ENCODE measurements at regions not wholly inside any gene's neighbourhood (a gene's known extent, or its start where the extent isn't known, plus 50 kb on each side); places are given as distances from the start of the nearest gene placed in this dataset.

DNA sequence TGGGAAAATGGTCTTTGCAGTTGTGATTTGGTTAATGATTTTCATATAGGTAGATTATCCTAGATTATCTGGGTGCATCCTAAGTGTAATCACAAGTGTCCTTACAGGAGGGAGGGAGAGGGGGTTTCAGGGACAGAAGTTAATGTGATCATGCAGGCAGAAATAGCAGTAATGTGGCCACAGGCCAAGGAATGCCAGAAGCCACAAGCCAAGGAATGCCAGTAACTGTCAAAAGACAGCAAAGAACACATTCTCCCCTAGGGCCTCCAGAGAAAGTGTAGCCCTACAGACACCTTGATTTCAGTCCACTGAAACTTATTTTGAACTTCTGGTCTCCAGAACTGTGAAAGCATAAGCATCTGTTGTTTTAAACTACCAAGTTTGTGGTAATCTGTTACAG lies 2074.5 kb downstream of the MAT2B start:
- Histone ChIP-seq H3K36me3 (ENCODE audit: control insufficient read depth, insufficient read depth, low read length) (no peaks in the 10 kb centered on the region), H3K27ac (ENCODE audit: low read length) (no peak overlapping the region), H3K4me1 (ENCODE audit: control insufficient read depth, insufficient read depth, low read length) (no peaks in the 10 kb centered on the region), H3K4me3 (ENCODE audit: low read length) (no peak overlapping the region), H3K27me3 (ENCODE audit: control insufficient read depth, insufficient read depth, low read length) (no peaks in the 10 kb centered on the region), H3K9me3 (ENCODE audit: control insufficient read depth, insufficient read depth, low read length) (no peaks in the 10 kb centered on the region)
- no peak for DNase-seq (ENCODE audit: low read depth, low spot score)

DNA sequence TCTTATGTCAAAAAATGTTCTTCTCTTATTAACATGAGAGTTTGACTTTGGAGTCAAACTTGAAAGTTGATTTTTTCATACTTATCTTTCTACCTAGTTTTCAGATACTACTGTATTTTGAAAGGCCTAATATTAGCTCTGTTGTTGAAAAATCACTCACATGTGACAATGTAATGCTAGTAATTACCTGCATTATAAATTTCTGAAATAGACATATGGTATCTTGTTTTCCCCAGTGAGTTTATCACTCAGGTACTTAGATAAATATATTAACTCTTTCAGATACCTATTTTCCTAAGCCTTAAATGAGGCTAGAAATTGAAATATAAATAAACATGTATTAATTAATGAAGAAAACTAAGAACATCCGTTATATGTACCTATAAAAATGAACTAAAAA lies 2089.3 kb downstream of the MAT2B start:
- Histone ChIP-seq H3K9me3 (ENCODE audit: control insufficient read depth, insufficient read depth, low read length) (no peaks in the 10 kb centered on the region), H3K27me3 (ENCODE audit: control insufficient read depth, insufficient read depth, low read length) (no peaks in the 10 kb centered on the region)
- WGBS (ENCODE audit: insufficient coverage, insufficient read length) = no CpG with 5 or more reads among the region's 1 CpG

DNA sequence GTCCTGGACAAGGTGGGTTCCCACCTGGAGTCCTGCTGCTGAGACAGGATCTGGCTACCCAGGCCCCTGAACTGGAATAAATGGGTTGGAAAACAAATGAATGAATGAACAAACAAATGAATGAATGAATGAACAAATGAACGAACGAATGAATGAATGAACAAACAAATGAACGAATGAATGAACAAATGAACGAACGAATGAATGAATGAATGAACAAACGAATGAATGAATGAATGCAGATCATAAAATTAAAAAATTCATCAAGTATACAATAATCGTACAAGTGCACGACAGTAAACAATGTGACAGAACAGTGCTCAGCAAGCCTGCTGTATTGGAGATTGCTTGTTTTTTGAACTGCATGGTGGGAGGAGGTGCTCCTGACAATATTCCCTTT lies 2097.1 kb downstream of the MAT2B start:
- Histone ChIP-seq H3K27ac (ENCODE audit: low read length) (no peak overlapping the region), H3K36me3 (ENCODE audit: control insufficient read depth, insufficient read depth, low read length) (no peaks in the 10 kb centered on the region), H3K27me3 (ENCODE audit: control insufficient read depth, insufficient read depth, low read length) (no peaks in the 10 kb centered on the region), H3K9me3 (ENCODE audit: control insufficient read depth, insufficient read depth, low read length) (no peaks in the 10 kb centered on the region), H3K4me3 (ENCODE audit: low read length) (no peak overlapping the region), H3K4me1 (ENCODE audit: control insufficient read depth, insufficient read depth, low read length) (no peaks in the 10 kb centered on the region)
- DNase-seq (ENCODE audit: low read depth, low spot score) = no peak
- WGBS (ENCODE audit: insufficient coverage, insufficient read length) = no CpG with 5 or more reads among the region's 8 CpGs

More for the DNA sequence above, 2089.3 kb downstream of the MAT2B start:
- Histone ChIP-seq H3K36me3 (ENCODE audit: control insufficient read depth, insufficient read depth, low read length) (no peaks in the 10 kb centered on the region), H3K27ac (ENCODE audit: low read length) (no peak overlapping the region), H3K4me3 (ENCODE audit: low read length) (no peak overlapping the region), H3K4me1 (ENCODE audit: control insufficient read depth, insufficient read depth, low read length) (no peaks in the 10 kb centered on the region)
- DNase-seq (ENCODE audit: low read depth, low spot score) = no peak

DNA sequence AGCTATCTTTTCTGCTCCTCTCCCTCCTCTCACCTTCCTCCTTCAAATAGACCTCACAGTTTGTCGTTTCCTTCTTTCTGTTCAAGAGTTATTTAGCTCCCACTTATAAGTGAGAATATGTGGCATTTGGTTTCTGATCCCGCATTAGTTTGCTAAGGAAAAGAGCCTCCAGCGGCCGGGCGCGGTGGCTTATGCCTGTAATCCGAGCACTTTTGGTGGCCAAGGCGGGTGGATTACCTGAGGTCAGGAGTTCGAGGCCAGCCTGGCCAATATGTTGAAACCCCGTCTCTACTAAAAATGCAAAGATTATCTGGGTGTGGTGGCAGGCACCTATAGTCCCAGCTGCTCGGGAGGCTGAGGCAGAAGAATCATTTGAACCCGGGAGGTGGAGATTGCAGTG lies 2101.6 kb downstream of the MAT2B start:
- DNase-seq (ENCODE audit: low read depth, low spot score) = no peak
- H3K27ac ChIP-seq (ENCODE audit: low read length) = no peak overlapping the region
- no peaks in the 10 kb centered on the region for H3K4me1 ChIP-seq (ENCODE audit: control insufficient read depth, insufficient read depth, low read length)
- no peaks in the 10 kb centered on the region for H3K36me3 ChIP-seq (ENCODE audit: control insufficient read depth, insufficient read depth, low read length)
- no peaks in the 10 kb centered on the region for H3K9me3 ChIP-seq (ENCODE audit: control insufficient read depth, insufficient read depth, low read length)
- no peaks in the 10 kb centered on the region for H3K27me3 ChIP-seq (ENCODE audit: control insufficient read depth, insufficient read depth, low read length)
- WGBS (ENCODE audit: insufficient coverage, insufficient read length) = no CpG with 5 or more reads among the region's 12 CpGs
- H3K4me3 ChIP-seq (ENCODE audit: low read length) = no peak overlapping the region

DNA sequence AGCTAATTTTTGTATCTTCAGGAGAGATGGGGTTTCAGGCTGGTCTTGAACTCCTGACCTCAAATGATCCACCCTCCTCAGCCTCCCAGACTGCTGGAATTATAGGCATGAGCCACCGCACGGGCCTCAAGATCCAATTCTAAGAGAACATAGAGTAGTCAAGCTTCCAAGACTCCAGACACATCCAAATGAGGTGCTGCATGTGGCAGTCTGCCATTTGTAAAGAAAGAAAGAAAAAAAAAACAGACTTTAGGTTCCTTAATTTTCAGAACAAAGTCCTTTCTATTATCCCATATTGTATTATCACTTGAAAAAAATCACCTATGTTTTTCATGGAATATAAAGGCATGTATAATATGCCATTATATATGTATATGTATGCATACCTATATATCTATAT lies 2104.5 kb downstream of the MAT2B start:
- Histone ChIP-seq H3K36me3 (ENCODE audit: control insufficient read depth, insufficient read depth, low read length) (no peaks in the 10 kb centered on the region), H3K27ac (ENCODE audit: low read length) (no peak overlapping the region), H3K9me3 (ENCODE audit: control insufficient read depth, insufficient read depth, low read length) (no peaks in the 10 kb centered on the region), H3K27me3 (ENCODE audit: control insufficient read depth, insufficient read depth, low read length) (no peaks in the 10 kb centered on the region), H3K4me1 (ENCODE audit: control insufficient read depth, insufficient read depth, low read length) (no peaks in the 10 kb centered on the region), H3K4me3 (ENCODE audit: low read length) (no peak overlapping the region)
- WGBS (ENCODE audit: insufficient coverage, insufficient read length) = no CpG with 5 or more reads among the region's 2 CpGs
- DNase-seq (ENCODE audit: low read depth, low spot score) = no peak

DNA sequence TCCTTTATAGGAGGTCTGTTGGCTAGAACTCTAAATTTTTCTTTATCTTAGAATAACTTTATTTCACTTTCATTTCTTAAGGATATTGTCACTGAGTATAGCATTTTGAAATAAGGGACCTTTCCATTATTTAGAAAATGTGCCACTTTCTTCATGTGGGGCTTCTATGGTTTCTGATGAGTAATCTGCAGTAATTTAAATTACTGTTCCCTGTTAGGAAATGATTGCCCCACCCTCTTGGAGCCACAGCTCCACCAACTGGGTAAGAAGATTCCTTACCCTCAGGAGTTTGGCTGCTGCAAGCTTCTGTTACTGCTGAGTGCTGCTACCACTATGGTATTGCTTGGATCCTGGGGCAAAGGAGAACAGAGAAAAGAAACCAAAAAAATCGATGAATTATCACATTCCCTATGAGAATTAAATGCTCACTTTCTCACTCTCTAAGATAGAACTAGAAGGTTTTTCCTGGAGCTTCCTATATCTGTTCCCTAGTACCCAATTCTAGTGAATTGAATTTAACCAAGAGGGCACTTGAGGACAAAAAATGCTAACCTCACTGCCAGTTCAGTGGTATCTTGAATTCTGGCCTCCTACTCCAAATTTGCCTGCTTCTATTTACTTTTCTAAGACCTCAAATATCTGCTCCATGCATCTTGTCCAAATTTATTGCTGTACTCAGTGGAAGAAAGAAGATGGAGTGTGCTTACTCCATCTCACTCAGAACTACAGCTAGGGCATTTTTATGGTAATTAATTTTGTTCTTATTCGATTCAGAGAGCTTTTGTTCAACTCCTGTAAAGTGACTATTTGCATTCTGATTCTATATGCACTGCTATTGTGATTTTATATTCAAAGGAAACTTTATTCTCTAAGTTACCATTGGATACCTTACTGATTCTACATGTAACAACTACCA lies 2111.3 kb downstream of the MAT2B start:
- no peak overlapping the region for H3K4me3 ChIP-seq (ENCODE audit: low read length)
- no peaks in the 10 kb centered on the region for H3K9me3 ChIP-seq (ENCODE audit: control insufficient read depth, insufficient read depth, low read length)
- no peak overlapping the region for H3K27ac ChIP-seq (ENCODE audit: low read length)
- peak; percentile 33 for DNase-seq (ENCODE audit: low read depth, low spot score)
- WGBS (ENCODE audit: insufficient coverage, insufficient read length) = no CpG with 5 or more reads among the region's 2 CpGs
- H3K36me3 ChIP-seq (ENCODE audit: control insufficient read depth, insufficient read depth, low read length) = no peaks in the 10 kb centered on the region
- no peaks in the 10 kb centered on the region for H3K27me3 ChIP-seq (ENCODE audit: control insufficient read depth, insufficient read depth, low read length)
- H3K4me1 ChIP-seq (ENCODE audit: control insufficient read depth, insufficient read depth, low read length) = no peaks in the 10 kb centered on the region

DNA sequence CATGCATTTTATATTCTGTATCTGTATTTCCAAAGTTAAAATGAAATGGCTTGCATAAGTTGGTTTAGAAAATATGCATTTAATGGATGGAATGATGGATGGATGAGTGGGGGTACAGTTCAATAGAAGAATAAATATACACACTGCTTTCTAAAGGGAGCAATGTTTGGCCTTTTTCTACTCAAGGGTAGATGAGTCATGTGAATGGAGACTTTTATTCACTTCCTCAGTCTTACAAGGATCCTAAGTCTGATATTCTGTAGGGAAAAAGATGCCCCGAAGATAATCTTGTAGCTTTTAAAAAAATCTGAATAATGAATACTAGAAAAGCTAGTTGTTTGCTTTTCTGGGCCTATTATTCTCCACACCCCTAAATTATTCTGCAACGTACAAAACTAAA lies 2112.1 kb downstream of the MAT2B start:
- Histone ChIP-seq H3K4me1 (ENCODE audit: control insufficient read depth, insufficient read depth, low read length) (no peaks in the 10 kb centered on the region), H3K4me3 (ENCODE audit: low read length) (no peak overlapping the region), H3K9me3 (ENCODE audit: control insufficient read depth, insufficient read depth, low read length) (no peaks in the 10 kb centered on the region), H3K27me3 (ENCODE audit: control insufficient read depth, insufficient read depth, low read length) (no peaks in the 10 kb centered on the region), H3K27ac (ENCODE audit: low read length) (no peak overlapping the region), H3K36me3 (ENCODE audit: control insufficient read depth, insufficient read depth, low read length) (no peaks in the 10 kb centered on the region)
- DNase-seq (ENCODE audit: low read depth, low spot score) = no peak
- no CpG with 5 or more reads among the region's 2 CpGs for WGBS (ENCODE audit: insufficient coverage, insufficient read length)

DNA sequence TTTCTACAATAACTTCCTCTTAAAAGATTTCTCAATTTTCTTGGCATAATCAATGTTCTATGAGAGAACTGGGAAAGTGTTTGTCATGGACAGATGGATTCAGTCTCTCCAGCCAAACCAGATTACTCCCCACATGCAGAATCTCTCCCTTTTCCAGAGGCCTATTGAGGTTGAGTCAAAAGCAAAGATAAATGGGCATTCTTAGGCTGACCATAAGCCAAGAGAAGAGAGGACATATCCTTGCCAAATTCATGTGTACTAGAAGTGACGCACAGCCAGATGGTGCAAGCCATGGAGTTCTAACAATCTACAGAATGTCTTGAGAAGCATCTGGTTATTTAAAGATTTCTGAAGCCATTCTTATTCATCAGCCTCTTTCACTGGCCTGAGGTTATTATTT lies 2115.0 kb downstream of the MAT2B start:
- Histone ChIP-seq H3K36me3 (ENCODE audit: control insufficient read depth, insufficient read depth, low read length) (no peaks in the 10 kb centered on the region), H3K27me3 (ENCODE audit: control insufficient read depth, insufficient read depth, low read length) (no peaks in the 10 kb centered on the region), H3K4me1 (ENCODE audit: control insufficient read depth, insufficient read depth, low read length) (no peaks in the 10 kb centered on the region), H3K4me3 (ENCODE audit: low read length) (no peak overlapping the region), H3K27ac (ENCODE audit: low read length) (no peak overlapping the region), H3K9me3 (ENCODE audit: control insufficient read depth, insufficient read depth, low read length) (no peaks in the 10 kb centered on the region)
- no CpG with 5 or more reads among the region's 1 CpG for whole genome bisulfite sequencing (ENCODE audit: insufficient coverage, insufficient read length)
- DNase-seq (ENCODE audit: low read depth, low spot score) = no peak

DNA sequence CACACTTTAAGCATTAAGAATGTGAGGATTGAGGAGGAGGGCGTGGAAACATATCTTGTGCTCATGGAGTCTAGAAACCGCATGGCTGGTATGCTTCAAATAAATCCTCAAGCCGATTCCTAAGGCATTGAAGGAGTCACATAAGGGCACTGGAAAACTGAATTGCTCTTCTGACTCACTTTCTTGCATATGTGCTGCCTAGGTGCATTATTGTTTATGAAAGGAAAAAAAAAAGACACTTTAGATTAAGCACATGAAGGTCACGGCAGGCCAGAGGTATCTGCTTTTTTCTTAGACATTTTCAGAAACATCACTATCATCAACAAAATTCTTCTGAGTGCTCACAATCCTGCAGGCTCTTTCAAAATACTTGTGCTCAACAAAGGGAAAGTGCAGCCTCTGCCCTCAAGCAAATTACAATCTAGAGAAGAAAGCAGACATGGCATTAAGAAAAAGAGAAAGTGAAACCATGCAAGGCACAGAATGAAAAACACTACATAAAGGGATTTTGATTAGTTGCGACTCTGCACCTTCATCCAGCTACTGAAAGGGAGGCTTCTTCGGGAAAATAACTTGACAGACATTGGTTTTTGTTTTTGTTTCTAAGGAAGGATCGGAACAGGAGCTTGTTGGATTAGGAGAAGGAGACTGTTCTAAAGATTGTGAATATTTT lies 2117.6 kb downstream of the MAT2B start:
- H3K9me3 ChIP-seq (ENCODE audit: control insufficient read depth, insufficient read depth, low read length) = no peaks in the 10 kb centered on the region
- H3K4me3 ChIP-seq (ENCODE audit: low read length) = no peak overlapping the region
- H3K27me3 ChIP-seq (ENCODE audit: control insufficient read depth, insufficient read depth, low read length) = no peaks in the 10 kb centered on the region
- H3K4me1 ChIP-seq (ENCODE audit: control insufficient read depth, insufficient read depth, low read length) = no peaks in the 10 kb centered on the region
- H3K36me3 ChIP-seq (ENCODE audit: control insufficient read depth, insufficient read depth, low read length) = no peaks in the 10 kb centered on the region
- DNase-seq (ENCODE audit: low read depth, low spot score) = no peak
- WGBS (ENCODE audit: insufficient coverage, insufficient read length) = no CpG with 5 or more reads among the region's 7 CpGs
- H3K27ac ChIP-seq (ENCODE audit: low read length) = no peak overlapping the region

DNA sequence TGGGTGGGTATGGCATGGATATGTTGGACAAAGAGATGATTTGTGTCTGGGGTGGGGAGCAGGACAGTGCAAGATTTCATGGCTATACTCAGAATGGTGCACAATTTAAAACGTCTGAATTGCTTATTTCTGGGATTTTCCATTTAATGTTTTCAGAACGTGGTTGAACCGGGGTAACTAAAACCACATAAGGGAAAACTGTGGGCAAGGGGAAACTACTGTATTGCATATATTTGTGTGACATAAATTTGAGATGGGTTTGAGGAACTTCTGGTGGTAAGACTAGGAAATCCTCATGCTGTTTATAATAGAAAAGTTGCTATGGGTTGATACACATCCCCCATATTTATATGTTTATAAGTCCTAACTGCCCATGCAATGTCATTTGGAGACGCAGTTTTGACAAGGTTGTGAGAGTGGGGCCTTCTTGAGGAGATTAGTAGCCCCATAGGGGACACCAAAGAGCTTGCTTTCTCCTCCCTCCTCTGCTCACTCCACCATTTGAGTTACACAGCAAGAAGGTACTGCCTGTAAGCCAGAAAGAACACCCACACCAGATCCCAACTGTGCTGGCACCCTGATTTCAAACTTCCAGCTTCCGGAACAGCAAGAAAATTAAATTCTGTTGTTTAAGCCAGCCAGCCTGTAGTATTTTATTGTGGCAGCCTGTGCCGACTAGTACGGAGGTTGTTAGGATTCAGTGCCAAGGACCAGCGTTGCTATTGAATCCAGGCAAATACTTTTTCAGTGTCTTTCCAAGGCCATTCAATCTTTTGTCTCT lies 2118.9 kb downstream of the MAT2B start:
- no peak overlapping the region for H3K27ac ChIP-seq (ENCODE audit: low read length)
- H3K4me3 ChIP-seq (ENCODE audit: low read length) = no peak overlapping the region
- H3K9me3 ChIP-seq (ENCODE audit: control insufficient read depth, insufficient read depth, low read length) = no peaks in the 10 kb centered on the region
- no peak for DNase-seq (ENCODE audit: low read depth, low spot score)
- WGBS (ENCODE audit: insufficient coverage, insufficient read length) = no CpG with 5 or more reads among the region's 8 CpGs
- H3K27me3 ChIP-seq (ENCODE audit: control insufficient read depth, insufficient read depth, low read length) = no peaks in the 10 kb centered on the region
- no peaks in the 10 kb centered on the region for H3K36me3 ChIP-seq (ENCODE audit: control insufficient read depth, insufficient read depth, low read length)
- no peaks in the 10 kb centered on the region for H3K4me1 ChIP-seq (ENCODE audit: control insufficient read depth, insufficient read depth, low read length)
